ENCODE measurements at regions not wholly inside any gene's neighbourhood (a gene's known extent, or its start where the extent isn't known, plus 50 kb on each side); places are given as distances from the start of the nearest gene placed in this dataset.

DNA sequence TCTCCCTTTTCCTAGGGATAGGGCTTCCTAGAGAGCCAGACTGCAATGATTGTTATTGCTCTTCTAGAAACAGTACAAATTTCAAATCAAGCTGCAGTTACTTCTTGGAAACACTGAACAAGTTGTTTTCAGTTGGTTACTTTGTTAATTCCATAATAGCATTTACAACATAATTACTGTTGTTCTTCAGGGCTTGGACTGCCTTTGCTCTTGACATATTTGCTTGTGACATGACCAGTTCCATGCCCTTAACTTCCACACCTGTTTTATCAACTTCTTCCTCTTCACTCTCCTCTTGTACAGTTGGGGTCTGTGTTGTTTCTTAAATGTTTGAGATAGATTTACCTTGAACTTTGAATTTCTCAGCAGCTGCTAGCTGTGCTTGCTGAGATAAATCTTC lies 104.4 kb downstream of the SEC23IP start:
- Histone ChIP-seq H3K4me3 (replicated peaks in 1 of 3) (no peak overlapping the region), H3K9me3 (no peaks in the 10 kb centered on the region), H3K27me3 (no peaks in the 10 kb centered on the region), H3K4me1 (no peaks in the 10 kb centered on the region), H3K27ac (no peak overlapping the region), H3K36me3 (no peaks in the 10 kb centered on the region)
- intact Hi-C loops (cut with DNase I), result no loop called here
- no peak for DNase-seq
- TF ChIP-seq, protein P1, sequence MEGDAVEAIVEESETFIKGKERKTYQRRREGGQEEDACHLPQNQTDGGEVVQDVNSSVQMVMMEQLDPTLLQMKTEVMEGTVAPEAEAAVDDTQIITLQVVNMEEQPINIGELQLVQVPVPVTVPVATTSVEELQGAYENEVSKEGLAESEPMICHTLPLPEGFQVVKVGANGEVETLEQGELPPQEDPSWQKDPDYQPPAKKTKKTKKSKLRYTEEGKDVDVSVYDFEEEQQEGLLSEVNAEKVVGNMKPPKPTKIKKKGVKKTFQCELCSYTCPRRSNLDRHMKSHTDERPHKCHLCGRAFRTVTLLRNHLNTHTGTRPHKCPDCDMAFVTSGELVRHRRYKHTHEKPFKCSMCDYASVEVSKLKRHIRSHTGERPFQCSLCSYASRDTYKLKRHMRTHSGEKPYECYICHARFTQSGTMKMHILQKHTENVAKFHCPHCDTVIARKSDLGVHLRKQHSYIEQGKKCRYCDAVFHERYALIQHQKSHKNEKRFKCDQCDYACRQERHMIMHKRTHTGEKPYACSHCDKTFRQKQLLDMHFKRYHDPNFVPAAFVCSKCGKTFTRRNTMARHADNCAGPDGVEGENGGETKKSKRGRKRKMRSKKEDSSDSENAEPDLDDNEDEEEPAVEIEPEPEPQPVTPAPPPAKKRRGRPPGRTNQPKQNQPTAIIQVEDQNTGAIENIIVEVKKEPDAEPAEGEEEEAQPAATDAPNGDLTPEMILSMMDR (IDR thresholded peaks at IDR 0.05), result no peak
- TF ChIP-seq POLR2A (IDR thresholded peaks at IDR 0.05), result no peak

DNA sequence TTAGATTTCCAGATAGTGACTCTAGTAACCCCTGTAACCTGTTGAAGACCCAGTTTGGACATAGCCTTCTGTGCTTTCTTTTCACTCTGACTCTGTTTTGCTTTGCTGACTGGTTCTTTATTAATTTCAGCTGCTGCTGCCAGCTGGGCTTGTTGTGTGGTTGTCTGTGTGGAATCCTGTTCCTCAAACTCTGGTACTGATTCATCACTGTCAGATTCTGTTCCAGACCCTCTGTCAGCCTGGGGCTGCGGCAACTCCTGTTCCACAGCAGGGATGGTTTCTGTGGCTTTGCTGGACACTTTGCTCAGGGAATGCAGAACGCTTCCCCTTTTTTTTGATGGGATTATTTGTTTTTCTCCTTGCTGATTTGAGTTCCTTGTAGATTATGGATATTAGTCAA lies 104.9 kb downstream of the SEC23IP start:
- H3K4me1 ChIP-seq, result no peaks in the 10 kb centered on the region
- intact Hi-C loops (cut with DNase I), result no loop called here
- no peaks in the 10 kb centered on the region for H3K27me3 ChIP-seq
- 71 to 72% methylated on average over 2 of the region's 2 CpGs for WGBS, 2 donors
- no peaks in the 10 kb centered on the region for H3K36me3 ChIP-seq
- DNase-seq, result no peak
- no peak overlapping the region for H3K4me3 ChIP-seq (replicated peaks in 1 of 3)
- no peak for TF ChIP-seq POLR2A (IDR thresholded peaks at IDR 0.05)
- TF ChIP-seq, protein P1 (IDR thresholded peaks at IDR 0.05), result no peak
- H3K9me3 ChIP-seq, result no peaks in the 10 kb centered on the region
- H3K27ac ChIP-seq, result no peak overlapping the region

DNA sequence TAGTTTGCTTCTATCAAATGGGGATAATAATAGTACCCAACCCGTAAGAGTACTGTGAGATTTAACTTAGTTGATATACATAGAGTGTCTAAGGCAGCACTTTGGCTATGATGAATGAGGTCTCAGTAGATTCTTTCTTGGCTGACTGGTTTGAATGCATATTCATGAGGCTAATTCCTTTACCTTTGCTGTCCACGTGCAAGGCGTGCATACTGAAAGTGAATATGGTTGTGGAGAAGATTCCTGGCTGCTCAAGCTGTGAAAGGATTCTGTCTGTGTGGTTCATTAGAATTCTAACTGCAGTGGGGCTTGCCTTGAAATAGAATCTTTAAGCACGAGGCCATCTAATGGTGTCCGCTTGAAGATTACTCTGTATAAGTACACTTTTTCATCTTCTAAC lies 110.3 kb downstream of the SEC23IP start:
- H3K27ac ChIP-seq, result no peak overlapping the region
- H3K36me3 ChIP-seq, result no peaks in the 10 kb centered on the region
- H3K9me3 ChIP-seq, result no peaks in the 10 kb centered on the region
- H3K4me3 ChIP-seq (replicated peaks in 1 of 3), result no peak overlapping the region
- no peaks in the 10 kb centered on the region for H3K27me3 ChIP-seq
- DNase-seq, result no peak
- no peaks in the 10 kb centered on the region for H3K4me1 ChIP-seq
- 77 to 88% methylated on average over 5 of the region's 5 CpGs for WGBS, 2 donors
- intact Hi-C loops (cut with DNase I), result no loop called here
- TF ChIP-seq POLR2A (IDR thresholded peaks at IDR 0.05), result no peak
- TF ChIP-seq, protein P1 (IDR thresholded peaks at IDR 0.05), result no peak

DNA sequence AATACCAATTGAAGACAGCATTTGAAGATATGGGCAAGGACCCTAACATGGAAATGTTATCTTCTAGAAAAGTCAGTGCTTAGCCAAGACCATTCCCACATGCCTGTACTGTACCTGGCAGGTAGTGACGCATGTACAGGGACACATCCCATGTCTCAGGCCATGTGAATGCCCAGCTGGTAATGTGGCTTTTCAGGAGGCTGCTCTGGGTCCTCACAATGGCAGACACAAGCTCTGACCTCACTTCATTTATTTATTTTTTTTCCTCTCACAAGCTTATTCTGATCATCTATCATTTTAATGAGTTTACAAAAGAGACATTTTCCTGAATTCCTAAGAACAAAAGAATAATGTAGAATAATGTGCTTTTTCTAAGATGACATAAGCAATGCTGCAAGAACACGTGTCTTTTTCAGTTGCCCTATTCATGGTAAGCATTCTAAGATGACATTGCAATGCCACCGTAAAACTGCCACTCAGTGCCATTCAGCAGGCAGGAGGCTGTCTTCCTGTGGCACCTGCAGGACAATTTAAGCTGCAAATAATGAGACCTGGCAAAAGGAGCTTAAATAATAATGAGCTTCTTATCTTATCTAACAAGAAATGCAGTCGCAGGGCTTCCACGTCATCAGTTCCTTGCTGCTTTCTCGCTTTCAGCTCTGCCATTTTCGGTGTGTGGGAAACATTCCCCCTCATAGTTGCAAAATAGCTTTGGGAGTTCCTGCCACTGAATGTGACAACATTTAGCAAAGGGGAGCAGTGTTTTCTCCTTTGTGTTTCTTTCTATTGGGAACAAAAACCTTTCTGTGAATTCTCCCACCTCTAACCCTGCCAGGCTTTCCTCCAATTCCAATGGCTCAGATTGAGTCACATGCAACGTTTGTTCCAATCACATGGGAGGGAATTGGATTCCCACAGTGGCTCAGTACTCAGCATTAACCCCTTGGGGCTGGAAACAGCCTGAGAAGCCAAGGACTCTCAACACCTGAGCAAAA lies 113.0 kb downstream of the SEC23IP start:
- DNase-seq, result no peak
- H3K4me1 ChIP-seq, result no peaks in the 10 kb centered on the region
- WGBS, 2 donors, result 55 to 68% methylated on average over 8 of the region's 8 CpGs
- no peaks in the 10 kb centered on the region for H3K27me3 ChIP-seq
- H3K4me3 ChIP-seq (replicated peaks in 1 of 3), result no peak overlapping the region
- H3K27ac ChIP-seq, result no peak overlapping the region
- intact Hi-C loops (cut with DNase I), result no loop called here
- TF ChIP-seq, protein P1 (IDR thresholded peaks at IDR 0.05), result no peak
- no peak for TF ChIP-seq POLR2A (IDR thresholded peaks at IDR 0.05)
- H3K36me3 ChIP-seq, result no peaks in the 10 kb centered on the region
- no peaks in the 10 kb centered on the region for H3K9me3 ChIP-seq

DNA sequence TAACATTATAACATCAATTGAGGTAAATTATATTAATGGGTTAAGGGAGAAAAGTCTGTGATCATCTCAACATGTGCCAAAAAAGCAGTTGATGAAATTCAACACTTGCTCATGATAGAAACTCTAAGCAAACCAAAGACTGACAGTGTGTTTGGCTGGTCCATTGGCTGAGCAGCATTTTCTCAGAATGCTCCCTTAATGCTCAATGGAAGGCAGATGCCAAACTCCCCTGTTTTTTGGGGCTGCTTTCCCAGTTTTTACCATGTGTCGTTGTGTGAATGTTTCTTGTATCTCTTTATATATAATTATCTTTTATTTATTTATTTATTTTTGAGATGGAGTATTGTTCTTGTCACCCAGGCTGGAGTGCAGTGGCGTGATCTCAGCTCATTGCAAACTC lies 114.7 kb downstream of the SEC23IP start:
- no peaks in the 10 kb centered on the region for H3K9me3 ChIP-seq
- no peaks in the 10 kb centered on the region for H3K36me3 ChIP-seq
- no peak for DNase-seq
- no peaks in the 10 kb centered on the region for H3K4me1 ChIP-seq
- WGBS, 2 donors, result 75 to 85% methylated on average over 2 of the region's 2 CpGs
- TF ChIP-seq, protein P1 (IDR thresholded peaks at IDR 0.05), result no peak
- TF ChIP-seq POLR2A (IDR thresholded peaks at IDR 0.05), result no peak
- no peaks in the 10 kb centered on the region for H3K27me3 ChIP-seq
- intact Hi-C loops (cut with DNase I), result no loop called here
- no peak overlapping the region for H3K27ac ChIP-seq
- H3K4me3 ChIP-seq (replicated peaks in 1 of 3), result no peak overlapping the region

Data from thyroid gland (tissue), 4 donors.